DMS 273 treated with DMSO at 0.1 percent for 48 hours (cell line): ENCODE measurements at regions not wholly inside any gene's neighbourhood (a gene's known extent, or its start where the extent isn't known, plus 50 kb on each side); places are given as distances from the start of the nearest gene placed in this dataset.

ENCODE experiments used
- DNase-seq: peaks from one replicate; lab custom pipeline; 2025; lab: John Stamatoyannopoulos, UW

DNA sequence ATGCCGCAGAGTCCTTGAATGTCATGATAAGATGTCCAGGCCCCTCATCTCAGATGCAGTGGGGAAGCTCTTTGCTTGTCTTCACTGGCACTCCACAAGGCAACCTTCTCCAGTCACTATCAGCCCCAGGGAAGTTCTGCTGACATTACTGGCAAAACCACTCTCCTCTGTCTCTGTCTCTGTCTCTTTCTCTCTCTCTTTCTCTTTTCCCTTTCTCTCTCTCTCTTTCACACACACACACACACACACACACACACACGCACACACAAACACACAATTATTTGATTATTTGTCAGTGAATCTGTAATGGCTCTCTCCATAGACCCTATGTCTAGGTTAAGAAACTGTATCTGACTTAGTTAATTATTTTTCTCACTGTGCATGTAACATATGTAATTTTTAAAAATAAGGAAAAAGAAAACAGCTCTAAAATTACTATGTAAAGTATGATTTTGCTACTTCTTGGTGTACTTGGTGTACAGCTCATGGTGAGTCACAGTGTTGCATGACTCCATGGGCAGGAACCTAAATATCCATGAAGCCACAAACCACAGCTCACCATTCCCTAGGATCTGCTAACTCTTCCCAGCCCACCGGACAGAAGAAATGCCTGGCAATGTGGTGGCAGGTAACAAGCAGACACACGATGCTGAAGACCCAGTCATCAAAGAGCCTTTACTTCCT is 594.9 kb upstream of the ID2 start:
- DNase-seq = no peak

DNA sequence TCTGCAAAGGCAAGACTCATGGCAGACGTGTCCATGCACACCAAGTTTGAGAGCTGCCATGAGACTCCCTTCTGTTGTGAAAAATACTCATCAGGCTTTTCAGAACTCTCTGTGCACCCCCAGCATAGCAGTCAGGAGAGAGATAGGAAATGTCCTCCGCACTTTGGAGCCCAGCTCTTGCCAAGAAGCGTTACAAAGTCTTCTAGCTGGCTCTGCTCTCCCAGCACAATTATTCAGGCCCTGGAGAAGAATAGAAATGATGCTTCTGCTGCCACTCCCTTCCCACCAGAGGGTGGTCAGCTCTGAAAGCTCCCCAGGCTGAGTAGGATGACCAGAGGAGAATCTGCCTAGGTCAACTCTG is 594.4 kb upstream of the ID2 start:
- no peak for DNase-seq

DNA sequence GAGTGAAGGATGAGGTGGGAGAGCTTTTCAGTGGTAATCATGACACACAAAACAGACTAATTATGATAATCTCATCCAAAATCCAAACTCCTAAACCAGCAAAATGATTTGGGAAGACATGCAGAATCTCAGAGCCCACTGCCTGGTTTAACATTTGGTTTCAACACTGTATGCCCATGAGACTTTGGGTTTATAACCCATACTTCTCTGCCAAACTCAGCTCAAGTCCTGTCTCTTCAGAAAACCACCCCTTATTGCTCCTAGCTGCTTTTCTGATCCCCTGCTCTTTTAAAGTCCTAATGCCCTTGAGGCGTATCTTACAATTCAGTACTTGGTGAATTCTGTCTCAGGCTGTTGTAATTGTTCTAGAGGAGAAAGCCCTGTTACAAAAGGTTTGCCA is 593.0 kb upstream of the ID2 start:
- DNase-seq = no peak

DNA sequence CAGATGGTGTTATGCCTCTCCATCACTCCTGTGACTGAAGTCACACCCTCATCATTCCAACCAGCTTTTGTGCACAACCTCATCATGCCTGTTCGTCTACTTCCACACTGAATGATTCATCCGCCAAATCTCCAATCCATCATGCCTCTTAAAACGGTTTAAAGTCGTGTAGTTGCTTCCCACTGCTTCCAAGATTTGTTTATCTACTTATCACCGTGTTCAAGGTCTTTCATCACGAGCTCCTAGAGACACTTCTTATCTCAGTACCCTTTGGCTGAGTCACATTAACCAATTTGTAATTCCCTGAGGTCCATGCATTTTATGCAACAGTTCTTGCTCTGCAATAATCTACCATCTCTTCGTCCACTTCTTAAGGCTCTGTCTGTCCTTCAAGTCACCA is 592.3 kb upstream of the ID2 start:
- DNase-seq = no peak

DNA sequence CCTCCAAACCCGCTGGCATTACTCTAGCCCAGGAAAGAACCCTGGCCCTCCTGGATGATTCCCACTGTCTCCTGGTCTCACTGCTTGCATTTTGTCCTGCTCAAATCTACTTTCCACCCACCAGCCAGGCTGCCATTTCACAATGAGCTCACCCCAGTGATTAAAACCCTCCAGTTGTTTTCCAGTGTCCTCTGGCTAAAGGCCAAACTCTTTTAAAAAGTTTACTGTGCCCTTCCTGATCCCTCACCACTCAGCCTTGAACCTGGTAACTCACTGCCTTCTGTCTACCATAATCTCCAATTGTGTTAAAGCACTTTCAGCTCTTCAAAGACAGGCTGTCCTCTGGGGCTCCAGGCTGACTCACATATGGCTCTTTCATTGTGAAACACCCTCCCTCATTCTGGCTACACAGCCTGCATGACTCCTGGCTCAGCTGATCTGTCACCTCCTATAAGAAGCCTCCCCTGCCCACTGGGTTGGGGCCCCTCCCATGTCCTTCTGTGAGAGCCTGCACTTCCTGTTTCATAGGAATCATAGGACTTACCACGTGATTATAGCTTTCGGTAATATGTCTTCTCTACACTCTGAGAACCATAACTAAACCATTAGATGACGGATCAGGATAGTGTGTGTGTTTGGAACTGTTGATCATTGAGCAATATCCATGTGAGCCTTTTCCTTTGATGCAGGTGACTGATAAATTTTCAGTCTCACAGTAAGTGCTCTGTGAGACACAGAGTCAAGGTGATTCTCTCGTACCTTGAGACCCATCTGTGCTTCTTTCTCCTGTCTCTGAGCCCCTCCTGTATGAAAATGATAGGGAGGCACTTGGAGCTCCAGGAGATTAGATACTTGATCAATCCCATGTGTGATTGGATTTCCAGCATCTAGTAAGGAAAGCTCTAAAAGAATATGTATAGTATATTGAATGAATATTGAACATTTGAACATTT is 590.8 kb upstream of the ID2 start:
- DNase-seq = peak; percentile 18

DNA sequence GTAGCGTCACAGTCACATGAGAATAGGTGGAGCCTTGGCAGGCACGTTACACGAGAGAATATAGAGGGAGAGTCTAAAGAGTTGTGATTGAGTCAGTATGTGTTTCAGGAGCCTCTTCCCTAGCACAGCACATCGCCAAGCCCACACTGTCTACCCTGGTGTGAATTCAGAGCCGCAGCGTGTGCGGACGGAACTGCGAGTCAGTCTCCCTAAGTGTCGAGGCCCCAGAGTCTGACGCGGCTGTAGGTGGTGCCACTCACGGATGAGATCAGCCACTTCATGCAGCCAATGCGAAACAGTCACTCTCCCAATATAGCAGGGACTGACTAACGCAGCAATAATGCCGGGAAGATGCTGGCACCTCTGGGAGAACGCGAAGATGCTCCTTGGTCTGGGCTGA is 587.3 kb upstream of the ID2 start:
- DNase-seq = no peak

DNA sequence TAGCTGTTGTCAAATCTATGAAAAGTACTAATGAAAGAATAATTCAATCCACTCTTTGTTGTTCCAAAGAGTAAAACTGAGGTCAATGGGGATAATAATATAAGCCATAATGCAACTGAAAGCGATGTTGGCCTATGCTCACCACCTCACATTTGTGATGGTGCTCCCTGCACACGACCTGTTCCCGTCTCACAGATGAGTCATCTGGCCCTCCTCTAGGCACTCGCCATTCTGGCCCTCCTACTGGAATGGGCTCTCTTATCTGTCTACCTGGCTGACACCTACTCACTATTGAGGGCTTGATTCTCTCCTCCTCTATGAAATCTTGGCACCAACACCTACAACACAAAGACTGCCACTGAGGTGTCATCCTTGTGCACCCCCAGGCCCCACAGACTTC is 585.9 kb upstream of the ID2 start:
- no peak for DNase-seq

DNA sequence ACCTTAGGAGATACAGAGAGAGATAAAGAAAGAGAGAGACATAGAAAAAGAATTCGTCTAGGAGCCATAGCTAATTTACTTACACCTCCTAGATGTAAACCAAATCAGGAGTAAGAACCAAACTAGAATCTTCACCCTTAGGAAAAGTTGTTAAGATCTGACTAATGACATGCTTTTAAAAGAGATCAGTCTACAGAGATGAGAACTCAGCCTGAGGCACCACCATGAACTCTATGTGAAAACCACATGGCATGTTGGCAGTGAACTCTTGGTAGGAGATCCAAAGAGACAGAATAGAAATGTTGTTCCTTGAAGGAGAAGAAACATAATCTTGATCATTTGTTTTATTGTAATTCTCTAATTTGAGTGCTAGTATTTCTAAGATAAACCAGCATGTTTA is 585.4 kb upstream of the ID2 start:
- DNase-seq = no peak

DNA sequence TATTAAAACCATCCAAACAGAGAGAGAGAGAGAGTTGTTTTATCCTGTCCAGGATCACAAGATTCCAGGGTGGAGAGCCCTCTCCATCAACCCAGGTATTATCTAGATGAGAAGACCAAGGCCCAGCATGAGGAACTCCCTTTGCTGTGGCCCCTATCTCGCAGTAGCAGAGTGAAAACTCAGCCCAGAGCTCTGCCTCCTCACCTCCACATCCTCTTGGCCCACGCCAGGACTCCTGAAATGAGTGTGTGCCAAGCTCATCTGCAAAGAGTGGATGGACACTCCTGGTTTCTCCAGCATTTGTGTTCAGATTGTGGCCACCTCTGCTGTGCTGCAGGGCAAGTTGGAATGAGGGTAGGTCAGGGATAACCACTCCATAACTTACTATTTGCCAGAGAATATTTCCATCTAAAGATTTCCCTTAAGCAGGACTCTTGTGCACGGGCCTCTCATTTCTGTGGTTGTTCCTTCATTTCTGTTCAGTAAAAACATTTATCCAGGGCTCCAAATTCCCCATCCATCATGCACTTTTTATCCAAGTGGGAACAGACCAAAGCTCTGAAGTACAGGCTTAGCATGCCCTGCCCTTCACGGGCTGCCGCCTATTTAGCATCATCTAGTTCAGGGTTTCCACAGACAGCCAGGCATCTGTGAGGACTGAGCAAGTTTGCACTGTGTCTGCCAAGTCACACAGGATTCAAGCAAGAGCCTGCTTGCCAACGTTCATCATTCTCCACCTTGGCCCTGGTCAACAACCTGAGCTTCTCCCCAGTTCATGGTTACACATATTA is 583.2 kb upstream of the ID2 start:
- no peak for DNase-seq

DNA sequence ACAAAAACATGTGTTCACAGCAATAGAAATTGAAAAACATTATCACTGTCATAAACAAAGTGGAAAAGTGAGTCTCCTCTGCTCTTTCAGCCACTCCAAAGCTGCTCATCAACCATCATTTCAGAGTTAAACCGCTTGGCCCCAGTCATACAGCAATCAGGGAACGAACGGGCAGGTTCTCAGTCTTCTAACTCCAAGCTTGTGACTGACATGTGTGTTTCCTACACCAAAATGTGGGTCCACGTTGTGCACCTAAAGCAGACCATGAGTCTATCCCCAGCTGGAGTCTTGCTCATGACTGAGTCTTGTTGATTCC is 582.6 kb upstream of the ID2 start:
- no peak for DNase-seq

DNA sequence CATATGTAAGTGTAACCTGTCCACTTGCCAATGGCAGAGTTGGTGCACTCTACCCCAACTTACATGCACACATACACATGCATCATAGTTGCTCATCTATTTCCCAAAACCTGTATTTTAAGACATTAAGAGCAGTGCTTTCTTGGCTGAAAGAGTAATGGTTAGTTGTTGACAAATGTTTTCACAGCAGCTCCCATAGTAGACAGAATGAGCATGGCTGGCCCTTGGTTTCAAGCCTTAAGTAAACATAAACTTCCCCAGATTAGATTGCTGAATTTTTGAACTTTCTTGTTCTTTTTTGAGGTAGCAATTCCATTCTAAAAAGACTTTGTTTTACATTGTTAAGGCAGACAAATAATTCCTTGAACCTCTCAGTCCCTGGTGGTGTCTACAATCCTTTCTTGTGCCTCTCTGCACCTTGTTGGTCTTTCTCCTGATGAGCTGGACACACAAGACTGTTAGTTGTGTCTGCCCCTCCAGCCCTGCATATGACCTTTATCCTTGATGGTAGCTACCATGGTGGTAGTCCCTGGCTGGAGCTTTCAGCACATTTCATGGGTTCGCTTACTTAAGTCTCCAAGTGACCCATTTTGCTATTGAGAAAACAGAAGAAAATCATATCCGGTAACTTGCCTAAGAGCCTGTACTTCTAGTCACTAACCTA is 580.1 kb upstream of the ID2 start:
- no peak for DNase-seq

DNA sequence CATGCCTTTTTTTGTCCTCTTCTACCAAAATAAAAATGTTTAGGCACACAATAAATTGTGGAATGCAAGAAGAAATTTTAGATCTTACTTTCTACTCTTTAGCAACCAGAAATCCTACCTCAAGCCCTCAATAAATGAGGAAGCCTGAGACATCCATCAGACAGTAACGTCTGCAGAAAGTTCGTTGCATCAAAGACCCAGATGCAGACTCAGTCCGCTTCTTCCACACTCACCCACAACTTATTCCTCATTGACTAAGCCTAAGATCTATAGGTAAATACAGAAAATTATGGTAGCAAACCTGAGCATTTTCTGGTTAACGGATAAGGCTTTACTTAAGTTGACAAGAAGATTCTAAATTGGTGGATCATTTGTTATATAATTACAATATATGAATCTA is 579.4 kb upstream of the ID2 start:
- no peak for DNase-seq

DNA sequence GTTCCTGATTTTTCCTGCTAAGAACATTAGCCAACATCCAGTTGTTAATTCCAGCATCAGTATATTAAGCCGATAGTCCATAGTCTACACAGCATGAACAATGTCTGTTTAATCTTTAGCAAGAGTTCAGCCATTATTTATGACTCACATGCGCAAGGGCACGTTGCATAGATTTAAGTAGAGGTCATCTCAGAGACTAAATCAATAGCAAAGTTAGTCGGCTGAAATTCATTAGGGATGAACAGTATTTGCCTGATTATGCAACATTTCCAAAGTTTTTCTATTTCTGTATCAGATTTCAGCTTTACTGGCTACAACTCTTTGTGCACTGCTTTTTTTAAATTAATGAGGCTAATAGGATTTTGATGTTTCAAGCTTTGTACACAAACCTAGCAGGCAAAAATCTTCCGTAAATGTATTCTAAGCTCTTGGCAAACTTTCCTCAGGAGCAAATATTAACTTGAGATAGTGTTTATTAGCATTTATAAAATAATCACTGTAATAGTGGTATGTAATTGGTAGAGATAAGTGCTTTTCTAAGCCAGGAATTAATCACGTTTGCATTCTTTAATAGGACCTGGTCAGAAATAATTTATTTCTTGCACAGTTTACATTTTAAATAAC is 578.7 kb upstream of the ID2 start:
- no peak for DNase-seq

DNA sequence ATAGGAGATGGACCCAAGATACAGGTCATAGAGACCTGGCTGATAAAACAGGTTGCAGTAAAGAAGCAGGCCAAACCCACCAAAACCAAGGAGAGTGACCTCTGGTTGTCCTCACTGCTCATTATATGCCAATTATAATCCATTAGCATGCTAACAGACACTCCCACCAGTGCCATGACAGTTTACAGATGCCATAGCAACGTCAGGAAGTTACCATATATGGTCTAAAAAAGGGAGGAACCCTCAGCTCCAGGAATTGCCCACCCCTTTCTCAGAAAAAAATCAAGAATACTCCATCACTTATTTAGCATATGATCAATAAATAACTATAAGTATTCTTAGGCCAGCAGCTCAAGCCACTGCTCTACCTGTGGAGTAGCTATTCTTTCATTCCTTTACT is 574.7 kb upstream of the ID2 start:
- DNase-seq = no peak

DNA sequence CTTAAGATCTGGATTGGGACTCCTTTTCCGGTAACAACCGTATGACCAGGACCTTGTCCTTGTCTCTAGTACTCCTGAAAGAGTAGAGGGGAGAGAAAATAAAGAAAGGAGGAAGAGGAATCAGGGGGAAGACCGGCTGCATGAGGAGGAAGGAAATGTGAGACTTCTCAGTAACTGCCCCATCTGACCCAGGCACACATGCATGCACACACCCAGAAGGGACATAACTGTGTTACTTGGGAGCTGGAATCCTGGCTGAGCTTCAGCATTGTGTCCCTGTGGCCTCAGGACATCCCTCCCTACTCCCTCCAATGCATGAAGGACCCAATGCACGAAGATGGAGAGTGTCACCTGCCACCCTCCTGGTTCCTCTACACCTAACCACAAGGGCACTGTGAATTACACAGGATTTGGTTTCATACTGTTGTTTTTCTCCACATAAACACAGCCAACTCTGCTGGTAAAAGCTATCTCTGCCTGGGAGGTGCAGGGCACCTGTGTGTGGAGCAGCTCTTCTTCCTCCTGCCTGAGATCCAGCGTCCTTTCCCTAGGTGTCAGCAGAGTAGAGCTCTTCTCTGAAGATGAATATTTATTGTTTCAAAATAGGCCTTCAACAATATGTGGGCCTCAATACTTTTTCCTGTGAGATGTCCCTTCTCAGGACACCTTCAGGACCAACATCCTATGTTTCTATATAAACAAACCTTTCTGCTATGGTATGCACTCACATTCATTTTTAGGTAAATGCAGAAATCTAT is 574.1 kb upstream of the ID2 start:
- no peak for DNase-seq

DNA sequence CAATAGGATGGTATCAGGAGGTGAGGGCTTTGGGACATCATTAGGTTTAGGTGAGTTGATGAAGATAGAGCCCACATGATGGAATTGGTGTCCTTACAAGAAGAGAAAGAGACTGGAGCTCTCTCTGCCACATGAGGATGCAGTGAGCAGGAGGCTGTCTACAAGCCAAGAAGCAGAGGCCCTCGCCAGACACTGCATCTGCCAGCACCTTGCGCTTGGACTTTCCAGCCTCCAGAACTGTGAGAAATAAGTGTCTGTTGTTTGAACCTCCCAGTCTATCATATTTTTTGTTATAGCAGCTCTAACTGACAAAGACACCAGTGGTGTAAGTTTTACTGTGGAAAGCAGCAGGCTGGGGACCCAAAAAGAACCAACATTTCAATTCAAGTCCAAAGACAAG is 571.1 kb upstream of the ID2 start:
- no peak for DNase-seq

DNA sequence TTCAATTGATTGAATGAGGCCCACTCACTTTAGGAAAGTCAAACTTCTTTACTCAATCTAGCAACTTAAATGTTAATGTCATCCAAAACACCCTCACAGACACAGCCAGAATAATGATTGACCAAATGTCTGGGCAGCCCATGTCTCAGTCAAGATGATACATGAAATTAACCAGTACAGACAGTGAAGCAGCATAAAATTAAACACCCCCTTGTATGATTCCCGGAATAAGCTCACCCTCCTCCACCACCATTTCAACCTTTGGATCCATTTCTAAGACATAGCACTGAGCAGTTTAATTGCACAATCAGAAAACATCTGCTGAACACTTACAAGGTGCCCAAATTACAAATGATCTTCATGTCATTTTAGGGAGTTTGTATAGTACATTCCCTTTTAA is 570.7 kb upstream of the ID2 start:
- no peak for DNase-seq

DNA sequence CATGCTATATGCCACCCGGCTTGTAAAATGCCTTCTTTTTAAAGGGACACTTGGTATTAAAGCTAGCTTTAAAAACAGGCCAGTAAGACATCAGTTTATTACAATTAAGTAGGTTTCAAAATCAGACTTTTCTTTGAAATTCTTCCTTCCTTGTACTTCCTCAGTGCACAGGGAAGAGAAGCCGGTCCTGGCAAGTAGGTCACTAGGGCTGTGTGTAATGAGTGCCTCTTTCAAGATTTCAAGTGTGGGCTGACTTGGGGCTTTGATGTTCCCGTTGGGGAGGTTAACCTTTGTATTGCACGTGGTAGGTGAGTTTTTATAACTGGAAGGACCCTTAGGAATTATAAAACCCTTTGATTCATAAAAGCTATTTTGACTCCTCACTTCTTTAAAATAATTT is 566.4 kb upstream of the ID2 start:
- DNase-seq = no peak

DNA sequence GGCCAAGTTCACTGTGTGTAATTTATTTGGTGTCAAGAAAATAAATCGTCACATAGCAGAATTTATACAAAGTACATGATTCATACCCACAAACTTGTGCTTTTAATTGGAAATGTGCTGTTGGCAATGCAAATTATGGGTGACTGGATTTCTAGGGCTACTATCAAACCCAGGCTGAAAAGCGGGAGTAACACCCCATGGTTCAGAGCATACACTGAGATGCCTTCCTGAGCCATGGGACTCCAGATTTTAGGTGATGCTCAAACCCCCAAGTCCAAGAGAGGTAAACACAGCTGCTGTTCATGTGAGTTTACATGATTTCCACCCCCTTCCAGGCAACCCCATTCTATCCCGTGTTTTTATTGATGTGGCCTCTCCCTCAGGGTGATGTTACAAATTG is 565.9 kb upstream of the ID2 start:
- DNase-seq = no peak

DNA sequence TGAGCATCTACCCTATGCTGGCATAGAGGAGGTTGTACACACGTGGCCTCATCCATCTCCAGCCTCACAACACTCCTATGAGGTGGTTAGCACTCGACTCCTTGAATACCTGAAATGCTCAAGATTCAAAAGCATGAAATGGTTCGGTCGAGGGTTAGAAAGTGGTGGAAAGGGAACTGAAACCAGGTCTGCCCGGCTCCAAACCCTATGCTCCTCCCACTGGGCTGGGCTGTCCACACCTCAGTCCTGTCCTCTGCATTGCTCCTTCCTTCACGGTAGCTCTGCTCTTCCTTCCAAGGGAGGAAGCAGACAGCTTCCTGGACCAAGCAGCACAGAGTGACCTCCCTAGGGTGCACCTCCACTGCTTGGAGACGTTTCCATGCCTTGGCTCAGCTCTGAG is 565.2 kb upstream of the ID2 start:
- no peak for DNase-seq
